ENCODE measurements at regions not wholly inside any gene's neighbourhood (a gene's known extent, or its start where the extent isn't known, plus 50 kb on each side); places are given as distances from the start of the nearest gene placed in this dataset.
"Not testable (repeated sequence)": the region's sequence is repeated elsewhere in the genome, so short reads cannot be mapped to it uniquely, and the experiment has no call there.

DNA sequence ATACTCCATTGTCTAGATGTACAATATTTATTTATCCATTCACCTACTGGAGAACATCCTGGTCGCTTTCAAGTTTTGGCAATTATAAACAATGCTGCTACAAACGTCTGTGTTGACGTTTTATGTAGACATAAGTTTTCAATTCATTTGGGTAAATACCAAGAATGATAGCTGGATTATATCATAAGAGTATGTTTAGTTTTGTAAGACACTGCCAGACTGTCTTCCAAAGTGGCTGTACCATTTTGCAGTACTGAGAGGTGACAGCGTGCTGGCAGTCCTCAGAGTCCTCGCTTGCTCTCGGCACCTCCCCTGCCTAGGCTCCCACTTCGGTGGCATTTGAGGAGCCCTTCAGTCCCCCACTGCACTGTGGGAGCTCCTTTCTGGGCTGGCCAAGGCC is 253.3 kb upstream of the INTU start:
- H3K4me3 ChIP-seq (ENCODE audit: low read depth, low read length): no peak overlapping the region
- DNase-seq (ENCODE audit: low read depth): no peak
- TF ChIP-seq, protein P1, sequence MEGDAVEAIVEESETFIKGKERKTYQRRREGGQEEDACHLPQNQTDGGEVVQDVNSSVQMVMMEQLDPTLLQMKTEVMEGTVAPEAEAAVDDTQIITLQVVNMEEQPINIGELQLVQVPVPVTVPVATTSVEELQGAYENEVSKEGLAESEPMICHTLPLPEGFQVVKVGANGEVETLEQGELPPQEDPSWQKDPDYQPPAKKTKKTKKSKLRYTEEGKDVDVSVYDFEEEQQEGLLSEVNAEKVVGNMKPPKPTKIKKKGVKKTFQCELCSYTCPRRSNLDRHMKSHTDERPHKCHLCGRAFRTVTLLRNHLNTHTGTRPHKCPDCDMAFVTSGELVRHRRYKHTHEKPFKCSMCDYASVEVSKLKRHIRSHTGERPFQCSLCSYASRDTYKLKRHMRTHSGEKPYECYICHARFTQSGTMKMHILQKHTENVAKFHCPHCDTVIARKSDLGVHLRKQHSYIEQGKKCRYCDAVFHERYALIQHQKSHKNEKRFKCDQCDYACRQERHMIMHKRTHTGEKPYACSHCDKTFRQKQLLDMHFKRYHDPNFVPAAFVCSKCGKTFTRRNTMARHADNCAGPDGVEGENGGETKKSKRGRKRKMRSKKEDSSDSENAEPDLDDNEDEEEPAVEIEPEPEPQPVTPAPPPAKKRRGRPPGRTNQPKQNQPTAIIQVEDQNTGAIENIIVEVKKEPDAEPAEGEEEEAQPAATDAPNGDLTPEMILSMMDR (IDR thresholded peaks at IDR 0.05; ENCODE audit: insufficient read depth, low read depth, low read length, missing control alignments): no peak

DNA sequence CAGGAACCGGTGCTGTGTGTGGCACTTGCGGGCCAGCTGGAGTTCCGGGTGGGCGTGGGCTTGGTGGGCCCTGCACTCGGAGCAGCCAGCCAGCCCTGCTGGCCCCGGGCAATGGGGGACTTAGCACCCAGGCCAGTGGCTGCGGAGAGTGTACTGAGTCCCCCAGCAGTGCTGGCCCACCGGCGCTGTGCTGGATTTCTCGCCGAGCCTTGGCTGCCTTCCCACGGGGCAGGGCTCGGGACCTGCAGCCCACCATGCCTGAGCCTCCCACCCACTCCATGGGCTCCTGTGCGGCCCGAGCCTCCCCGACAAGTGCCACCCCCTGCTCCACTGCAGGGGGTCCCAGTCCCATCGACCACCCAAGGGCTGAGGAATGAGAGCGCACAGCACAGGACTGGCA is 252.8 kb upstream of the INTU start:
- DNase-seq (ENCODE audit: low read depth); H3K4me3 ChIP-seq (ENCODE audit: low read depth, low read length): not testable (repeated sequence)

DNA sequence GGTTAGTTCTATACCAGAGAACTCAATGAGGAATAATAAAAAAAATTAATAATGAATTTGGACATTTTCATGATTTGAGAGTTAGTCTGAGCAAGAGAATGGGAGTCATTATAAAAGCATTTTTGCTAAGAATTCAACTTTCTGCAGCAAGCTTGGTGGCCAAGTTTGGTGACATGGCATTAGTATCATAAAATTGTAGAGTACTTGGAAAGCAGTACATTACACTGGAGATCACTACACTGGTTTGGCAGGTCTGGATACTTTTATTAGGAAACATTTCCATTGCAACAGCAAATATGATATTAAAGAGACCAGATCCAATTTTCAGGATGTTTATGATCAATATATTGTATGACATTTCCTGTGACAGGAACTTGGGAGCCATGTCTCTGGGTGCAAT is 249.1 kb upstream of the INTU start:
- H3K4me3 ChIP-seq (ENCODE audit: low read depth, low read length): no peak overlapping the region
- TF ChIP-seq, protein P1 (IDR thresholded peaks at IDR 0.05; ENCODE audit: insufficient read depth, low read depth, low read length, missing control alignments): no peak
- DNase-seq (ENCODE audit: low read depth): no peak

DNA sequence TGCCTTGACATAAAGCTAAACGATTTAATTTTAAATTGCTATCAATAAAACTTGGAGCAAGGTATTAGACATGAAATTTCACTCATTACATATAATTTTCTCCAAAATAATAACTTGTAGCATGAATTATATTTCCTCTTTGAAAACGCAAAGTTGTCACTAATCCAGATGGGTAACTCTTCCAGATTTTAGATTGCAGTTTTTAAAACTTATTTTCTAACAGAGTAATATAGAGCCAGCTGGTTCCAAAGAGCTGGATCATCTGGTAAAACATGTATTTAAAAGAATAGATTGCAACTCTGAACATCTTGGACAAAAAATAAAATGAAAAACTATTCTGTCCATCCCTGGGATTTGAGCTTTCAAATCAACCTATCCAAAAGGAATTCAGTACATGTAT is 238.2 kb upstream of the INTU start:
- no peak for DNase-seq (ENCODE audit: low read depth)
- TF ChIP-seq, protein P1 (IDR thresholded peaks at IDR 0.05; ENCODE audit: insufficient read depth, low read depth, low read length, missing control alignments): no peak
- no peak overlapping the region for H3K4me3 ChIP-seq (ENCODE audit: low read depth, low read length)

DNA sequence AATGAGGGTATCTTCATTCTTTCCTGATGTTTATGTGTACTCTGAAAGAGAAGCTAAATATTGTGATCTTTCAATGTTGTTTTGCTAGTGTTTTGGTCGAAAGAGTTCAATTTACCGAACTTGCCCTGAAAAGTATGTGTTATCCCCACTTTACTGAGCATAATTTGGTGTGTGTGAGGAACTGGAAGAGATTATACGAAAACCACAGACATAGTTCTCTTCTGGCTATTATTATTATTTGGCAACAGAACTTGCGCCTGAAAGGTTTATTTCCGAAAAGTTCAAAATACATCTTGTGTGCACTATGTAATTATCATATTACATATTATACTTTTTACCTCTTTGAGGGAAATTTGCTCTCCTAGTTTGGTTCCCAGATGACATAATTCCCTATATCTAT is 232.5 kb upstream of the INTU start:
- DNase-seq (ENCODE audit: low read depth): no peak
- H3K4me3 ChIP-seq (ENCODE audit: low read depth, low read length): no peak overlapping the region
- TF ChIP-seq, protein P1 (IDR thresholded peaks at IDR 0.05; ENCODE audit: insufficient read depth, low read depth, low read length, missing control alignments): no peak

DNA sequence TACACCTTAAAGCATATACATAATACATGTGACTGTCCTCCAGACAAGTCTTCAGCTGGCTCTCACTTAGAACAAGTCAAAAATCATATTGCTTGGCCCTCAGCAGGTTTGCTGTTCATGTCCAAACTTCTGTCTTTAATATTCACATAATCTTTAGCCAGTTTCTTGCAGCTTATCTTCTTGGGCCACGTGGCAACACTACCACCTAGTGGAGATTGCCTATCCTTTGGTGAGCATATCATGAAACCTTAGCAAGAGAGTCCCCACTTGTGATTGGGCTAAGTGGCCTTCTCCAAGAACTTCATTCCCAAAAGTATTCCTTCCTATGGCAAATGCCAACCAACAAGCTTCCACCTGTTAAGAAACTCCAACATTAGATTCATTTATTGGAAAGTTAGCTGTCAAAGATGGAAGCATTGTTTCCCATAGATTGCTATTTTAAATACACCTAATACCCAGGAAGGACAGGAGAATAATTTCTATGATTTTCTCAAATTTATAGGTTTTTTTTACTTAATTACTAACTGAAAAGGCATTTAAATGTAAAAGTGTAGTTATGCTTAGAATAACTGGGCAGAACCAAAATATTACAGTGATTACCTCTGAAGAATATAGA is 231.9 kb upstream of the INTU start:
- peak; percentile 75 for DNase-seq (ENCODE audit: low read depth)
- H3K4me3 ChIP-seq (ENCODE audit: low read depth, low read length): no peak overlapping the region
- TF ChIP-seq, protein P1 (IDR thresholded peaks at IDR 0.05; ENCODE audit: insufficient read depth, low read depth, low read length, missing control alignments): peak; percentile 82

DNA sequence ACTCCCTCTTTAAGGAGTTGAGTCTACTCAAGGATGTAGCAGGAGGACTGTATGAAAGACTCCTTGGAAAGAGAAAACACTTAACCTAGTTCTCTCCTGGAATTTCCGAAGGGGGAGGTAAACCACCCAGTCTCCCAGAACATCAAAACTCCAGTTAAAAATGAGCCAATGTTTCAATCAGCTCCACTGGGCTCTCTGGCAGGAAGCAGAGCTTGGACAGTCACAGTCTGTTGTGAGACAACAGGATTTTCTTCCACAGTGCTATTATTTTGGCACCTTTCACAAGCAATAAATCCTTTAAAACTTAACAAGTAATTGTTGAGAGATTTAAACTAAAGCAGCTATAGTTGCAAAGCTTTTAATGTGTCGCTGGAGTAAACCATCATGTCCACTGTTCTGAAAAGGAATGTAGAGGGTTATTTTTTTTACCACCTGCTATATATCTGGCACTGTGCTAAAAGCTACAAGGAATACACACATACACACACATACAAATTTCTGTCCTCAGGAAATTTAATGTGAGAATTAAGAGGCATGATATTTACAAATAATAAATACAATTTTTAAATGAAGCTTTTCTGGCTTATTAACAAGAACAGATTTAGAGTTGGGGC is 229.2 kb upstream of the INTU start:
- no peak for DNase-seq (ENCODE audit: low read depth)
- H3K4me3 ChIP-seq (ENCODE audit: low read depth, low read length): no peak overlapping the region
- TF ChIP-seq, protein P1 (IDR thresholded peaks at IDR 0.05; ENCODE audit: insufficient read depth, low read depth, low read length, missing control alignments): no peak

Data from GM12865 (cell line).